Endothelial cell of umbilical vein (primary cell): ENCODE measurements at regions not wholly inside any gene's neighbourhood (a gene's known extent, or its start where the extent isn't known, plus 50 kb on each side); places are given as distances from the start of the nearest gene placed in this dataset.

ENCODE experiments used
- CTCF ChIP-seq, 2 donors: IDR thresholded peaks; 1 replicate in 1 of 2; 2 replicates in 1 of 2; pipeline ENCODE4 v1.5.1; 2011; ENCODE audit warnings: low read length in 2 of 2, mild to moderate bottlenecking in 2 of 2, moderate library complexity in 2 of 2, control low read depth in 1 of 2, inconsistent platforms in 1 of 2, low read depth in 1 of 2; ENCODE audit not compliant: insufficient read depth in 1 of 2; ENCODE audit errors: extremely low read depth in 1 of 2
- EZH2 ChIP-seq: IDR thresholded peaks from 2 replicates; pipeline ENCODE4 v1.6.1; 2012; ENCODE audit warnings: borderline replicate concordance, low read depth, mild to moderate bottlenecking, moderate library complexity, low read length, inconsistent platforms; ENCODE audit not compliant: severe bottlenecking
- GATA2 ChIP-seq: IDR thresholded peaks from 2 replicates; pipeline ENCODE4 v1.7.0; 2011; ENCODE audit warnings: low read depth, mild to moderate bottlenecking, moderate library complexity, mixed read lengths, low read length; ENCODE audit not compliant: insufficient read length, insufficient read depth
- POLR2A ChIP-seq: IDR thresholded peaks from 2 replicates; pipeline ENCODE4 v1.6.1; 2012; ENCODE audit warnings: low read depth, mild to moderate bottlenecking, control low read depth, low read length
- POLR2AphosphoS5 ChIP-seq: IDR thresholded peaks from 2 replicates; pipeline ENCODE4 v1.6.1; 2012; ENCODE audit warnings: low read depth, mild to moderate bottlenecking, control low read depth, low read length, moderate library complexity; ENCODE audit not compliant: insufficient read depth

- TF ChIP-seq GATA2 (no peak), CTCF (IDR thresholded peaks at IDR 0.05; ENCODE audit: extremely low read depth in 1 of 2, insufficient read depth in 1 of 2, low read depth in 1 of 2, low read length in 2 of 2) (no peak), POLR2A (no peak), POLR2AphosphoS5 (no peak), EZH2 (no peak)
Observed at GRCh38 chr2:136239079-136239685, 121.2 kb upstream of the CXCR4 start.
